ENCODE measurements at regions not wholly inside any gene's neighbourhood (a gene's known extent, or its start where the extent isn't known, plus 50 kb on each side); places are given as distances from the start of the nearest gene placed in this dataset.
"Not testable (repeated sequence)": the region's sequence is repeated elsewhere in the genome, so short reads cannot be mapped to it uniquely, and the experiment has no call there.

GRCh38 chr4:38298868-38299713 lies 338.9 kb downstream of the PTTG2 start:
- no peak for TF ChIP-seq POLR2AphosphoS5 (IDR thresholded peaks at IDR 0.05; ENCODE audit: low read depth)
- TF ChIP-seq GABPA (IDR thresholded peaks at IDR 0.05; ENCODE audit: low read depth), result no peak
- no peak for TF ChIP-seq CTCF (IDR thresholded peaks at IDR 0.05; ENCODE audit: insufficient read depth, low read length)
- no peak for TF ChIP-seq REST (IDR thresholded peaks at IDR 0.05; ENCODE audit: insufficient replicate concordance, low read depth)
- no peak for TF ChIP-seq SPI1 (IDR thresholded peaks at IDR 0.05; ENCODE audit: borderline replicate concordance, low read depth)
- DNase-seq (ENCODE audit: low read depth in 1 of 2, low spot score in 1 of 2), result no peak
- Histone ChIP-seq H3K27ac (replicated peaks) (no peak overlapping the region), H3K4me3 (replicated peaks; ENCODE audit: insufficient read depth, low read length) (no peak overlapping the region), H3K27me3 (ENCODE audit: insufficient read depth, poor library complexity, severe bottlenecking) (no peaks in the 10 kb centered on the region)

- H3K27ac ChIP-seq (replicated peaks), result no peak overlapping the region
- H3K4me3 ChIP-seq (replicated peaks; ENCODE audit: insufficient read depth, low read length), result no peak overlapping the region
- no peaks in the 10 kb centered on the region for H3K27me3 ChIP-seq (ENCODE audit: insufficient read depth, poor library complexity, severe bottlenecking)
- DNase-seq (ENCODE audit: low read depth in 1 of 2, low spot score in 1 of 2), result no peak
- TF ChIP-seq POLR2AphosphoS5 (IDR thresholded peaks at IDR 0.05; ENCODE audit: low read depth) (no peak), GABPA (IDR thresholded peaks at IDR 0.05; ENCODE audit: low read depth) (no peak), SPI1 (IDR thresholded peaks at IDR 0.05; ENCODE audit: borderline replicate concordance, low read depth) (no peak), CTCF (IDR thresholded peaks at IDR 0.05; ENCODE audit: insufficient read depth, low read length) (no peak), REST (IDR thresholded peaks at IDR 0.05; ENCODE audit: insufficient replicate concordance, low read depth) (no peak)
Observed at GRCh38 chr4:38302910-38303309, 342.7 kb downstream of the PTTG2 start.

GRCh38 chr4:38304460-38304859 lies 344.3 kb downstream of the PTTG2 start:
- not testable (repeated sequence) for H3K4me3 ChIP-seq (replicated peaks; ENCODE audit: insufficient read depth, low read length); H3K27me3 ChIP-seq (ENCODE audit: insufficient read depth, poor library complexity, severe bottlenecking); DNase-seq (ENCODE audit: low read depth in 1 of 2, low spot score in 1 of 2); H3K27ac ChIP-seq (replicated peaks)

- no peak for TF ChIP-seq GABPA (IDR thresholded peaks at IDR 0.05; ENCODE audit: low read depth)
- no peak for TF ChIP-seq CTCF (IDR thresholded peaks at IDR 0.05; ENCODE audit: insufficient read depth, low read length)
- no peak for TF ChIP-seq SPI1 (IDR thresholded peaks at IDR 0.05; ENCODE audit: borderline replicate concordance, low read depth)
- no peak for TF ChIP-seq POLR2AphosphoS5 (IDR thresholded peaks at IDR 0.05; ENCODE audit: low read depth)
- no peak for TF ChIP-seq REST (IDR thresholded peaks at IDR 0.05; ENCODE audit: insufficient replicate concordance, low read depth)
- no peak for DNase-seq (ENCODE audit: low read depth in 1 of 2, low spot score in 1 of 2)
- Histone ChIP-seq H3K27ac (replicated peaks) (no peak overlapping the region), H3K27me3 (ENCODE audit: insufficient read depth, poor library complexity, severe bottlenecking) (no peaks in the 10 kb centered on the region), H3K4me3 (replicated peaks; ENCODE audit: insufficient read depth, low read length) (no peak overlapping the region)
Observed at GRCh38 chr4:38306482-38307071, 346.4 kb downstream of the PTTG2 start.

Data from HL-60 (cell line).